Liver (tissue), 3 donors: ENCODE measurements at regions not wholly inside any gene's neighbourhood (a gene's known extent, or its start where the extent isn't known, plus 50 kb on each side); places are given as distances from the start of the nearest gene placed in this dataset.

Experiments
- CTCF ChIP-seq: fragments of 150-350 bp; IDR thresholded peaks from 2 replicates; pipeline ENCODE4 v1.5.1; 2017; ENCODE audit warnings: improper control_type of control experiment, low read depth, low read length; ENCODE audit not compliant: missing input control
- FOXA1 ChIP-seq: IDR thresholded peaks from 2 replicates; pipeline ENCODE4 v1.6.1; 2016; ENCODE audit warnings: antibody characterized with exemption
- JUND ChIP-seq, 2 donors: IDR thresholded peaks; 2 replicates each; pipeline ENCODE4 v1.6.1; 2016; ENCODE audit warnings: antibody characterized with exemption in 2 of 2
- MAX ChIP-seq: IDR thresholded peaks from 2 replicates; pipeline ENCODE4 v1.6.1; 2016; ENCODE audit warnings: antibody characterized with exemption
- RAD21 ChIP-seq, 2 donors: IDR thresholded peaks; 2 replicates each; pipeline ENCODE4 v1.6.1; 2016; ENCODE audit warnings: antibody characterized with exemption in 2 of 2, mild to moderate bottlenecking in 2 of 2
- REST ChIP-seq: IDR thresholded peaks from 2 replicates; pipeline ENCODE4 v1.6.1; 2016; ENCODE audit warnings: antibody characterized with exemption, mild to moderate bottlenecking
- YY1 ChIP-seq: IDR thresholded peaks from 2 replicates; pipeline ENCODE4 v1.6.1; 2016; ENCODE audit warnings: antibody characterized with exemption, mild to moderate bottlenecking
- ZBTB33 ChIP-seq: IDR thresholded peaks from 2 replicates; pipeline ENCODE4 v1.6.1; 2016; ENCODE audit warnings: antibody characterized with exemption
- donor health status: healthy.
- donor health status: healthy.

- no peak for TF ChIP-seq CTCF
- no peak for TF ChIP-seq REST
- TF ChIP-seq FOXA1, result no peak
- no peak for TF ChIP-seq YY1
- no peak for TF ChIP-seq MAX
- no peak for TF ChIP-seq JUND (IDR thresholded peaks at IDR 0.05)
- no peak for TF ChIP-seq ZBTB33
- no peak for TF ChIP-seq RAD21 (IDR thresholded peaks at IDR 0.05)
Measured at GRCh38 chr9:73655831-73656230, 504.2 kb downstream of the ANXA1 start.
